ENCODE measurements at regions not wholly inside any gene's neighbourhood (a gene's known extent, or its start where the extent isn't known, plus 50 kb on each side); places are given as distances from the start of the nearest gene placed in this dataset.
A peak's percentile ranks its signal among the peaks of the same experiment; 100 is the strongest.
"Not testable (repeated sequence)": the region's sequence is repeated elsewhere in the genome, so short reads cannot be mapped to it uniquely, and the experiment has no call there.

DNA sequence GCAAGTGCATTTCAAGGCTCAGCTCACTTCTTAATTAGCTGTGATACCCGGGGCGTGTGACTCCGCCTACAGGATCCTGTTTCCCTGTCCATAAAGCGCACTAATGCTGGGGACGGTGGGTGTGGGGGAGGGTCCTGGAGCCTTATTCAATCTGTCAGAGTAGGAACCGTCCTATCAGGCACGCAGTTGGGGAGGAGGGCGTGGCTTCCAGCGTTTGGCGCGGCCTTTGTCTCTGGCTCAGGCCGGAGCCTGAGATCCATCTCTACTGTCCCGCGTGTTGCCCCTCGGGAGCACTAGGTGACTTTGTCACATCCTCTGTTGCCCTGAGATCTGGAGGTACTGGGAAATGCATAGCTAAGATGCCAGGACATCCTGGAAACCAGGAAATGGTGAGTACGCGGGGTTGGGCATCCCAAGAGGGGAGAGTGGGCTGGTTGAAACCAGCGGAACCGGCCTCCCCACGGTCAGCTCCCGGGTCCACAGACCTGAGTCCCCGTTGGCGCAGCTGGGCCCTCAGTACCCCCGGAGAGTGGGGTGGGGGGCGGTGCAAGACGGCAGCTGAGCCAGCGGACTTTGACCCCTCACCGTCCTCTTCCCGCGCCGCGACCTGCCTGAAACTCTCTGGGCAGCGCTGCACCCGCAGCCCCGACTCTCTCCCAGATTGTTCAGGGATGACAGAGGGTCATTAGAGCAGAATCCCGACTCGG, 104.4 kb upstream of the ZNF92 start:
- CTCF ChIA-PET = interaction anchor here (1.2 kb wide), 1 partner anchor 38 kb away, joined by 3 read pairs; no protein-coding TSS in a partner anchor
- Histone ChIP-seq H3K4me3 (ENCODE audit: low read depth, low read length) (peak overlapping the region; percentile 64), H3K27ac (ENCODE audit: low read depth, low read length) (no peak overlapping the region), H3K27me3 (ENCODE audit: control insufficient read depth, insufficient read depth, low read length) (peaks cover 2% of the 10 kb centered on the region), H3K9me3 (ENCODE audit: control insufficient read depth, insufficient read depth, low read length) (no peaks in the 10 kb centered on the region)
- TF ChIP-seq, protein P1, sequence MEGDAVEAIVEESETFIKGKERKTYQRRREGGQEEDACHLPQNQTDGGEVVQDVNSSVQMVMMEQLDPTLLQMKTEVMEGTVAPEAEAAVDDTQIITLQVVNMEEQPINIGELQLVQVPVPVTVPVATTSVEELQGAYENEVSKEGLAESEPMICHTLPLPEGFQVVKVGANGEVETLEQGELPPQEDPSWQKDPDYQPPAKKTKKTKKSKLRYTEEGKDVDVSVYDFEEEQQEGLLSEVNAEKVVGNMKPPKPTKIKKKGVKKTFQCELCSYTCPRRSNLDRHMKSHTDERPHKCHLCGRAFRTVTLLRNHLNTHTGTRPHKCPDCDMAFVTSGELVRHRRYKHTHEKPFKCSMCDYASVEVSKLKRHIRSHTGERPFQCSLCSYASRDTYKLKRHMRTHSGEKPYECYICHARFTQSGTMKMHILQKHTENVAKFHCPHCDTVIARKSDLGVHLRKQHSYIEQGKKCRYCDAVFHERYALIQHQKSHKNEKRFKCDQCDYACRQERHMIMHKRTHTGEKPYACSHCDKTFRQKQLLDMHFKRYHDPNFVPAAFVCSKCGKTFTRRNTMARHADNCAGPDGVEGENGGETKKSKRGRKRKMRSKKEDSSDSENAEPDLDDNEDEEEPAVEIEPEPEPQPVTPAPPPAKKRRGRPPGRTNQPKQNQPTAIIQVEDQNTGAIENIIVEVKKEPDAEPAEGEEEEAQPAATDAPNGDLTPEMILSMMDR (IDR thresholded peaks at IDR 0.05; ENCODE audit: low read depth, low read length) = no peak
- peak; percentile 15 for DNase-seq (ENCODE audit: low read depth, low spot score)
- POLR2A ChIA-PET = no interaction called here

DNA sequence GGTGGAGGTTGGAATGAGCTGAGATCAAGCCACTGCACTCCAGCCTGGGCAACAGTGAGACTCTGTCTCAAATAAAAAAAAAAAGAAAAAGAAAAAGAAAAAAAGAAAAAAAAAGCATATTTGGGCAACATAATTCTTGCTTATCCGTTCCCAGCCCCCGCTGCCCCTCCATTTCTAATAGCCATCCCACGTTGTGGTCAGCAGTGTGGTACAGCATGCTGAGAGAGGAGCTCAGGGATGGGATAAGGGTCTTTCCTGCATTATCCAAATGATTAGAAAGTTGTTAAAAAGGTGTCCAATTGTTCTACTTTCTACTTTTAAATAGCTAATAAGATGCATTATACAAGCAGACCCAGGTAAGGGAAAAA, 104.9 kb upstream of the ZNF92 start:
- peak overlapping the region; percentile 64 for H3K4me3 ChIP-seq (ENCODE audit: low read depth, low read length)
- H3K27me3 ChIP-seq (ENCODE audit: control insufficient read depth, insufficient read depth, low read length) = peaks cover 2% of the 10 kb centered on the region
- no peak overlapping the region for H3K27ac ChIP-seq (ENCODE audit: low read depth, low read length)
- TF ChIP-seq, protein P1 (IDR thresholded peaks at IDR 0.05; ENCODE audit: low read depth, low read length) = no peak
- no peak for DNase-seq (ENCODE audit: low read depth, low spot score)
- ChIA-PET CTCF (interaction anchor here (1.2 kb wide), 1 partner anchor 39 kb away, joined by 3 read pairs; no protein-coding TSS in a partner anchor), POLR2A (no interaction called here)
- H3K9me3 ChIP-seq (ENCODE audit: control insufficient read depth, insufficient read depth, low read length) = no peaks in the 10 kb centered on the region

DNA sequence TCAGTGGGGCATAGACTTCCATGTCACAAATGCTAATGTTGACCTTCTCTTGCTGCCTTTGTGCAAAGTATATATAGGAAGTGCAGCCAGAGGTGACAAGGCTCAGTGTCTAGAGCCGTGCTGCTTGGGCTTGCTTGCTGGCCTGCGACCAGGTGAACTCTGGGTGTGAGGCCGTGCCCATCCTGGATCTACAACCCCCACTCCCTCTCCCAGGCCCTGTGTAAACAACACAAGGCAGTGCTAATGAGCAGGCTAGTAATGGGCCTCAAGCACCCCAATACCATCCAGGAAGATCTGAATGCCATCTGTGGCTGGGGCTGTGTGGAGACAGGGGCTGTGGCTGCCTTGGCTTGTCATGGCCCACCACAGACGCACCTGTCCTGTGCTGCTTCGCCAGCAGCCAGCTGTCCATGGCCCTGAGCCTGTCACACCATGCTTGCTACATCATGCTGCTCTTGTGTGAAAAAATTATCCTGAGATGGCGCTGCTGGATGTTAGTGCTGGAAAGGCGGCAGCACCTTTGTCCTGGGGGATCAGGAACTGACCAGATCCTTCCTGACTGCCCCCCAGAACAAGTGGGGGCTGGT, 107.6 kb upstream of the ZNF92 start:
- CTCF ChIA-PET = no interaction called here
- no peak for DNase-seq (ENCODE audit: low read depth, low spot score)
- POLR2A ChIA-PET = no interaction called here
- Histone ChIP-seq H3K4me3 (ENCODE audit: low read depth, low read length) (no peak overlapping the region), H3K27ac (ENCODE audit: low read depth, low read length) (no peak overlapping the region), H3K27me3 (ENCODE audit: control insufficient read depth, insufficient read depth, low read length) (peaks cover 2% of the 10 kb centered on the region), H3K9me3 (ENCODE audit: control insufficient read depth, insufficient read depth, low read length) (no peaks in the 10 kb centered on the region)
- TF ChIP-seq, protein P1 (IDR thresholded peaks at IDR 0.05; ENCODE audit: low read depth, low read length) = no peak

DNA sequence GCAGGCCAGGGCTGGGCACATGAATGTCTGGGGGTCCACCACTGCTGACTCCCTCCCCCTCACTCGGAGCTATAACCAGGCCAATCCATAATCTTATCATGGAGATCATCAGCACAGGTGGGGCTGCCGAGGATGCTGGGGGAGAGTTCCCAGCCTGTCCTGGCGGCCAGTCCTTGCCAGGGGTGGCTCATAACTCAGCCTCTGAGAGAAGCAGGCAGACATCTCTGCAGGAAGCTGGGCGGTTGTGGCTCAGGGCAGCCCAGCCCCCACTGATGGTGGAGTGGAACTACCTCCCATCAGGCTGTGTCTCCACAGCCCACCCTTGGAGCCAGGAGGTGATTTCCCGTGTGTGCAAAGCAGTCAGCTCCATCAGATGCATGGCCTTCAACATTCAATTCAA, 109.4 kb upstream of the ZNF92 start:
- POLR2A ChIA-PET = no interaction called here
- Histone ChIP-seq H3K27ac (ENCODE audit: low read depth, low read length) (no peak overlapping the region), H3K4me3 (ENCODE audit: low read depth, low read length) (no peak overlapping the region), H3K27me3 (ENCODE audit: control insufficient read depth, insufficient read depth, low read length) (peaks cover 2% of the 10 kb centered on the region), H3K9me3 (ENCODE audit: control insufficient read depth, insufficient read depth, low read length) (no peaks in the 10 kb centered on the region)
- DNase-seq (ENCODE audit: low read depth, low spot score) = no peak
- TF ChIP-seq, protein P1 (IDR thresholded peaks at IDR 0.05; ENCODE audit: low read depth, low read length) = no peak
- CTCF ChIA-PET = no interaction called here

DNA sequence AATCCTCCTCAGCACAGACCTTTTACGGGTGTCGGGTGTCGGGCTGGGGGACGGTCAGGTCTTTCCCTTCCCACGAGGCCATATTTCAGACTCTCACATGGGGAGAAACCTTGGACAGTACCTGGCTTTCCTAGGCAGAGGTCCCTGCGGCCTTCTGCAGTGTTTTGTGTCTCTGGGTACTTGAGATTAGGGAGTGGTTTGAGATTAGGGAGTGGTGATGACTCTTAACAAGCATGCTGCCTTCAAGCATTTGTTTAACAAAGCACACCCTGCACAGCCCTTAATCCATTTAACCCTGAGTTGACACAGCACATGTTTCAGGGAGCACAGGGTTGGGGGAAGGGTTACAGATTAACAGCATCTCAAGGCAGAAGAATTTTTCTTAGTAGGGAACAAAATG, 113.0 kb upstream of the ZNF92 start:
- H3K4me3 ChIP-seq (ENCODE audit: low read depth, low read length); CTCF ChIA-PET; POLR2A ChIA-PET; H3K9me3 ChIP-seq (ENCODE audit: control insufficient read depth, insufficient read depth, low read length); DNase-seq (ENCODE audit: low read depth, low spot score); H3K27me3 ChIP-seq (ENCODE audit: control insufficient read depth, insufficient read depth, low read length); H3K27ac ChIP-seq (ENCODE audit: low read depth, low read length): not testable (repeated sequence)

DNA sequence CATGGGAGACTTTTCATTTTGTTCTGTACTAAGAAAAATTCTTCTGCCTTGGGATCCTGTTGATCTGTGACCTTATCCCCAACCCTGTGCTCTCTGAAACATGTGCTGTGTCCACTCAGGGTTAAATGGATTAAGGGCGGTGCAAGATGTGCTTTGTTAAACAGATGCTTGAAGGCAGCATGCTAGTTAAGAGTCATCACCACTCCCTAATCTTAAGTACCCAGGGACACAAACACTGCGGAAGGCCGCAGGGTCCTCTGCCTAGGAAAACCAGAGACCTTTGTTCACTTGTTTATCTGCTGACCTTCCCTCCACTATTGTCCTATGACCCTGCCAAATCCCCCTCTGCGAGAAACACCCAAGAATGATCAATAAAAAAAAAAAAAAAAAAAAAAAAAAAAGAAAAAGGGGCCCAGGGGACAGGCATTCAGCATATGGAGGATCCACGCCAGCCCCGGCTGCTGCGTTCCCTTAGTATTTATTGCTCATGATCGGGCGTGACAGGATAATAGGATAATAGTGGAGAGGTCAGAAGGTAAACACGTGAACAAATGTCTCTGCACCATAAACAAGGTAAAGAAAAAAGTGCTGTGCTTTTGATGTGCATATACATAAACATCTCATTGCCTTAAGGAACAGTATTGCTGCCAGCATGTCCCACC, 113.7 kb upstream of the ZNF92 start:
- H3K9me3 ChIP-seq (ENCODE audit: control insufficient read depth, insufficient read depth, low read length); H3K27me3 ChIP-seq (ENCODE audit: control insufficient read depth, insufficient read depth, low read length); H3K27ac ChIP-seq (ENCODE audit: low read depth, low read length); H3K4me3 ChIP-seq (ENCODE audit: low read depth, low read length); POLR2A ChIA-PET; CTCF ChIA-PET; DNase-seq (ENCODE audit: low read depth, low spot score): not testable (repeated sequence)

All from AG04450 (cell line).